Sciatic nerve (tissue), 2 donors: ENCODE measurements at regions not wholly inside any gene's neighbourhood (a gene's known extent, or its start where the extent isn't known, plus 50 kb on each side); places are given as distances from the start of the nearest gene placed in this dataset.

Experiments
- ATAC-seq: fragments of 200-7000 bp; cut with Tn5 transposase; one replicate; pipeline ENCODE4 v1.9.1; 2020; ENCODE audit warnings: mild to moderate bottlenecking, moderate library complexity
- DNase-seq: peaks from one replicate; pipeline ENCODE4 v3.0.0-alpha.2; 2020; ENCODE audit warnings: low spot score
- intact Hi-C: fragments of 100-400 bp; cut with DNase I; formaldehyde crosslinking; loops from one replicate; pipeline ENCODE4 v1.14.2; 2022
- donor health status: DM: no; HTN: no; CAD: no.
- donor health status: DM: no; HTN: no; CAD: no.

DNA sequence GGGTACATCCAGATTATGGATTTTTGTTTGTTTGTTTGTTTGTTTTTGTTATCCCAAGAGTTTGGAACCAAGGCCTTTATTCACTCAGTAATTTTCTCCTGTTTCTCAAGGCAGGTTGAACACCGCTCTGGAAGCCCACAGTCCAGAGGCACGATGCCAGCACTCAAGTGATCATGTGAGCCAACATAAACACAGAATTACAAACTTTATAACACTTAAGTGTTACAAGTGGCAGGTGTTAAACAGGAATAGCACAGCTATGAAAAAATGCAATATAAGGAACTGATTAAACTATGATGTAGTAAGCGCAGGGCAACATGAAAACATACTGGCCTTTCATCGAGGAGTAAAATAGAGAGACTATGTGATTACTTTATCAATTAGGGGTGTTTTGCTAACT lies 1885.8 kb upstream of the SEL1L start:
- DNase-seq, result no peak
- intact Hi-C loops, result no loop called here
- no peak for ATAC-seq

DNA sequence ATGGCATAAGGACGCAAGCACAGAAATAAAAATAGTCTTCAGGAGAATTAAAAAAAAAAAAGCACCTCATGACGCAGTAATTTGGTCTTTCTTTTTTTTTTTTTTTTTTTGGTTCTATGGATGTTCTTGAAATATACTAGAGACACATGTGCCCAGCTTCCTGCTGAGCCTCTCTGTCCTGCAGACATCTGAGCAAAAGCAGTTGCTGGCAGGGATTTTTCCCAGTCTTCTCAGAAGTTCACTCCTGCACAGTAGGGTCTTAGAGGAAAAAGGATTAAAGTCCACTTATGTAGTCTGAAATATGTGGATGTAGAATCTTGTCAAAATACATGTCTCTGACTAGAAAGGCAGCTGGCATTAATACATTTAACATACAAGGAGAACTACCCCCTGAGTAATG lies 1888.1 kb upstream of the SEL1L start:
- intact Hi-C loops, result no loop called here
- DNase-seq (no peak), ATAC-seq (no peak)

DNA sequence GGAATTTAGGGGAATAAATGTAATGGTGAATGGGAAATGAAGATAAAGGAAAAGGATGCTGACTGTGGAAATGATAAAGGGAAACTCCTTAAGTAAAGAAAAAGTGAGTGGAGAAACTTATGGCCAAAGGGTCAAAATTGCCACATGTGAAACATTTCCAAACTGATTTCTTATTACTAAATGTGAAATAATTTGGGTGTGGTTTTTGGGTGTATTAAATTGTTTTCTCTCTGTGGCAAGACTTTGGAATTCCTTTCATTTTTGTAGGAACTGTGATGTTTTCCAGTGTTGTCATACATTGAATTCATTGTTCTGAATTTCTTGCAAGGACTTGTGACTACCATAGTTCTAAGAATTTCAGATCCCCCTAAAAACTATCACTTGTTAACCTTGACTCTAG lies 1891.5 kb upstream of the SEL1L start:
- intact Hi-C loops, result no loop called here
- DNase-seq (no peak), ATAC-seq (no peak)

GRCh38 chr14:83425706-83426105 lies 1892.1 kb upstream of the SEL1L start:
- DNase-seq (no peak), ATAC-seq (no peak)
- intact Hi-C loops, result no loop called here

- ATAC-seq, result no peak
- no peak for DNase-seq
- intact Hi-C loops, result no loop called here
These were observed 1900.0 kb upstream of the SEL1L start for GRCh38 chr14:83433618-83434017.

GRCh38 chr14:83441801-83442200 lies 1908.1 kb upstream of the SEL1L start:
- intact Hi-C loops, result no loop called here
- DNase-seq (no peak), ATAC-seq (no peak)

- ATAC-seq, result no peak
- intact Hi-C loops, result no loop called here
- no peak for DNase-seq
These were observed 1921.9 kb upstream of the SEL1L start for GRCh38 chr14:83455561-83455960.

- intact Hi-C loops, result no loop called here
- ATAC-seq, result no peak
- no peak for DNase-seq
These were observed 1927.9 kb upstream of the SEL1L start for GRCh38 chr14:83461521-83461920.

GRCh38 chr14:83462759-83463158 lies 1929.1 kb upstream of the SEL1L start:
- intact Hi-C loops, result no loop called here
- DNase-seq, result no peak
- ATAC-seq, result no peak

DNA sequence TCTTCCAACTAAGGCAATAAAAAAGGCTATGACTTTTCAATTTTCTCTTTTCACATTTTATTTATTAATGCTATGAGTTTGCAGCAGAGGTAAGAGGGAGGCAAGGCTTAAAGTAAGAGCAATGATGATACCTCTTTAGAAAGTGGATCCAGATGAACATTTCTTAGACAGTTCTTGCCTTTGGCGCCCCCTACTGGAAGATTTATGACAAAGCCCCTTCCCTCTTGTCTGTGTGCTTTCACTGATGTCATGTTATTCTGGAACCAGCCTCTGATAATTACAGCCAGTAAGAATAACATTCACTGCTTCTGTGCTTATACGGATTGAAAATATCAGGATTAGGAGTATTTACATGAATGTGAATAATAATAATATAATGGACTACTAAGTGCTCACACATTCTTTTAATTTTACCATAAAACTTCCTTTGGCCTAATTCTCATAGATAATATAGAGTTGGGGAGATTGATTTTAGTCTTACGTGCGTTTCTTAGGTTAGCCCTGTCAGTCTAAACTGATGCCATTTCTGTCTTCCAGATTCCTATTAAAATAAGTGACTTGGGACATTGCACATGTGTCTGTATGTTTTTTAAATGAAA lies 1929.9 kb upstream of the SEL1L start:
- intact Hi-C loops, result no loop called here
- DNase-seq, result no peak

GRCh38 chr14:83467811-83468210 lies 1934.2 kb upstream of the SEL1L start:
- no peak for DNase-seq
- ATAC-seq, result no peak
- intact Hi-C loops, result no loop called here

More for the DNA sequence above, 1929.9 kb upstream of the SEL1L start:
- peak; percentile 72 for ATAC-seq

- ATAC-seq (peak; percentile 55), DNase-seq (no peak)
- intact Hi-C loops, result no loop called here
These were observed 1936.8 kb upstream of the SEL1L start for GRCh38 chr14:83470466-83470865.

GRCh38 chr14:83470959-83471695 lies 1937.5 kb upstream of the SEL1L start:
- intact Hi-C loops, result no loop called here
- no peak for DNase-seq
- ATAC-seq, result no peak

DNA sequence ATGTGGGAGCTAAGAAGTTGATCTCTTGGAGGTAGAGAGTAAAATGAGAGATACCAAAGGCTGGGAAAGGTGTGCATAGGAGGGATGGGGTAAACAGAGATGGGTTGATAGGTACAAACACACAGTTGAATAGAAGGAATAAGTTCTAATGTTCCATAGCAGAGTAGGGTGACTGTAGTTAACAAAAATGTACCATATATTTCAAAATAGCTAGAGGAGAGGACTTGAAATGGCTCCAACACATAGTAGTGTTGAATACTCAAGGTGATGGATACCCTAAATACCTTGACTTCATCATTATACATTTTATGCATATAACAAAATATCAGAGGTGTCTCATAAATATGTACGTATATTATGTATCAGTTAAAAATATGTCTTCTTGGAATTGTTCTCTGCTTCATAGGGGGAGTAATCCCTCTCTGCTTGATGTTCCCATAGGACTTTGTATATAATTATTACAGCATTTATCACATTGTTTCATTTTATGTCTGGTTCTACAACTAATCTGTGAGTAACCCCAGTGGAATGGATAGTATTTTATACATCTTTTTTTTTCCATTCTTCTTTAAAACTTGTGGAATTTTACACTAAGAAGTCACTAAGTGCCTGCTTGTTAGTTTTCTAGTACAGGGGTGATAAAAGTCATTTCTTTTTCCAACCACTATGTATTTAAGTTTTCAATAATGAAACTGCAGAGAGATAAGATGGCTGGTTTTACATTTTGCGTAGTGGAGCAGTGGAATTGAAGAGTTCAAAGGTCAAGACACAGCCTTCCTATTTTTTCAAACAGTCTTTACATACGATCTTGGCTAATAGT lies 1940.0 kb upstream of the SEL1L start:
- no peak for DNase-seq
- ATAC-seq, result no peak
- intact Hi-C loops, result no loop called here

- DNase-seq, result no peak
- no peak for ATAC-seq
- intact Hi-C loops, result no loop called here
These were observed 1945.1 kb upstream of the SEL1L start for GRCh38 chr14:83478741-83479140.

DNA sequence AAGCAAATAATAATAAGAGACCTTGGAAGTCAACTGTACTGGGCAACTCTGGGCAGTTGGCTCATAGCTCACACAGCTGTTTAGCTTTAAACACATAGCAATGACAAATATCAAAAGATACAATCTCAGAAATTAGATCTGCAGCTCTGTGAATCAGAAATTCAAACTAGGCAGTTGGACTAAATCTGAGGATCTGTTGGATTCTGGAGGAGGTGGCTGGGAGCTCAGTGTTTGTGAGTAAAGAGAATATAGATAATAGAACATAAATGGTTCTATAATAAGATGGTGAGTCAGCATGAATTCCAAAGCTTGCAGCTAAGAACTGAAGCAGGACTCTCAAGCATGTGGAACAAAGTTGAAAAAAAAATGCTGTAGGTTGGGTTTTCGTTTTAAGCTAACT lies 1949.4 kb upstream of the SEL1L start:
- ATAC-seq, result no peak
- intact Hi-C loops, result no loop called here

DNA sequence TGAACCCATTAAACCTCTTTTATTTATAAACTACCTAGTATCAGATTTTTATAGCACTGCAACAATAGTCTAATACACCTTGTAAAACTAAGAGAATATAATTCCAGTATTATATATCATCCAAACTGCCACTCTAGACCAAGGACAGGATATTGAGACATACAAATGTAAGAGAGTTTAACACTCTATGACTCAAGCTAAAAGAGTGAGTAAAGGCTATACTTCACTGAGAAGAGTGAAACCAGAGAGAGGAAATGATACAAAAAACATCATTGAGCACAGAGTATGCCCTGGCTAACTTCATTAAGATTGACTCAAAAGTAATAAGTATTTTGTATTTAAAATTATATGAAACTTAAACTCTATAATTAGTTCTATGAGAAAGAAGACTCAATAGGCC lies 1951.9 kb upstream of the SEL1L start:
- intact Hi-C loops, result no loop called here
- ATAC-seq, result no peak
- DNase-seq, result no peak

More for the DNA sequence above, 1949.4 kb upstream of the SEL1L start:
- DNase-seq, result no peak

- ATAC-seq (no peak), DNase-seq (no peak)
- intact Hi-C loops, result no loop called here
These were observed 1957.4 kb upstream of the SEL1L start for GRCh38 chr14:83491091-83491490.

- intact Hi-C loops, result no loop called here
- ATAC-seq, result peak; percentile 64
- no peak for DNase-seq
These were observed 1987.2 kb upstream of the SEL1L start for GRCh38 chr14:83520837-83521236.

- no peak for DNase-seq
- ATAC-seq, result no peak
- intact Hi-C loops, result no loop called here
These were observed 1995.9 kb upstream of the SEL1L start for GRCh38 chr14:83529531-83529930.
